K562 (cell line): ENCODE measurements at regions not wholly inside any gene's neighbourhood (a gene's known extent, or its start where the extent isn't known, plus 50 kb on each side); places are given as distances from the start of the nearest gene placed in this dataset.
A peak's percentile ranks its signal among the peaks of the same experiment; 100 is the strongest.

Experiments
- ATF4 ChIP-seq: fragments of 450-650 bp; formaldehyde crosslinking; IDR thresholded peaks from 2 replicates; pipeline ENCODE4 v1.4.0; 2022; ENCODE audit warnings: mild to moderate bottlenecking, moderate library complexity
- ELF4 ChIP-seq: fragments of 450-650 bp; formaldehyde crosslinking; IDR thresholded peaks from 2 replicates; pipeline ENCODE4 v1.4.0; 2022; ENCODE audit warnings: missing genetic modification characterization
- EZH2 ChIP-seq: IDR thresholded peaks from 2 replicates; pipeline ENCODE4 v1.6.1; 2012; ENCODE audit warnings: low read depth, mild to moderate bottlenecking, inconsistent platforms, low read length, borderline replicate concordance
- FOXP4 ChIP-seq: sonication (generic); formaldehyde crosslinking; IDR thresholded peaks from 2 replicates; pipeline ENCODE4 v1.8.0; 2022; ENCODE audit warnings: mild to moderate bottlenecking, missing genetic modification reagents, borderline replicate concordance
- GATAD2A ChIP-seq: fragments of 450-650 bp; IDR thresholded peaks from 2 replicates; pipeline ENCODE4 v1.6.1; 2017
- GTF2E2 ChIP-seq: fragments of 200-800 bp; sonication (Bioruptor generic); IDR thresholded peaks from 2 replicates; pipeline ENCODE4 v1.6.1; 2016; ENCODE audit warnings: missing genetic modification characterization, missing compliant biosample characterization
- HINFP ChIP-seq: fragments of 450-650 bp; conservative IDR thresholded peaks from 2 replicates; pipeline ENCODE4 v1.6.1; 2016; ENCODE audit warnings: missing genetic modification characterization, low read depth, mild to moderate bottlenecking, control low read depth, missing compliant biosample characterization
- JUND ChIP-seq, 2 experiments: IDR thresholded peaks; 2 replicates in 1 of 2; 3 replicates in 1 of 2; pipeline ENCODE4 v1.6.1; 2011; ENCODE audit warnings: borderline replicate concordance in 2 of 2, low read depth in 2 of 2, low read length in 2 of 2, improper control_type of control experiment in 1 of 2, missing biosample characterization in 1 of 2, missing genetic modification characterization in 1 of 2, missing genetic modification reagents in 1 of 2
- NR2C1 ChIP-seq, 2 experiments: fragments of 450-650 bp; IDR thresholded peaks; 2 replicates each; pipeline ENCODE4 v1.6.1; 2017; ENCODE audit warnings: mild to moderate bottlenecking in 2 of 2, antibody characterized with exemption in 1 of 2, inconsistent platforms in 1 of 2, missing compliant biosample characterization in 1 of 2, missing genetic modification characterization in 1 of 2
- RFX5 ChIP-seq: IDR thresholded peaks from 2 replicates; pipeline ENCODE4 v1.6.1; 2011; ENCODE audit warnings: low read depth, mild to moderate bottlenecking, improper control_type of control experiment, low read length
- RREB1 ChIP-seq: fragments of 250-450 bp; sonication (Bioruptor Pico); IDR thresholded peaks from 2 replicates; pipeline ENCODE4 v1.4.0; 2020
- SIN3B ChIP-seq: fragments of 450-650 bp; IDR thresholded peaks from 2 replicates; pipeline ENCODE4 v1.6.1; 2017; ENCODE audit warnings: low read depth, mild to moderate bottlenecking, moderate library complexity
- STAT5A ChIP-seq: IDR thresholded peaks from 2 replicates; pipeline ENCODE4 v1.6.1; 2012; ENCODE audit warnings: low read length, inconsistent platforms, borderline replicate concordance
- ZBED1 ChIP-seq: IDR thresholded peaks from 2 replicates; pipeline ENCODE4 v1.6.1; 2014
- ZFPM2 ChIP-seq: fragments of 250-450 bp; sonication (Bioruptor Pico); IDR thresholded peaks from 2 replicates; pipeline ENCODE4 v1.5.1; 2022; ENCODE audit warnings: mild to moderate bottlenecking
- ZNF584 ChIP-seq: fragments of 200-800 bp; sonication (Bioruptor generic); IDR thresholded peaks from 2 replicates; pipeline ENCODE4 v1.6.1; 2016; ENCODE audit warnings: low read depth, mild to moderate bottlenecking, missing genetic modification characterization, missing compliant biosample characterization
- ZNF79 ChIP-seq: fragments of 250-450 bp; sonication (Bioruptor Pico); IDR thresholded peaks from 2 replicates; pipeline ENCODE4 v1.4.0; 2020; ENCODE audit warnings: low read depth, mild to moderate bottlenecking, moderate library complexity

- TF ChIP-seq NR2C1 (IDR thresholded peaks at IDR 0.05), result no peak
- peak; percentile 44; the same call in 1 of the 2 replicates for TF ChIP-seq NR2C1 (tag; IDR thresholded peaks at IDR 0.05)
- no peak for TF ChIP-seq ZNF79
- peak; percentile 80; the same call in 1 of the 2 replicates for TF ChIP-seq RFX5
- no peak for TF ChIP-seq ZNF584
- no peak for TF ChIP-seq HINFP (tag)
- TF ChIP-seq ELF4 (CRISPR knock-in tag), result peak; percentile 99
- peak; percentile 75 for TF ChIP-seq JUND (IDR thresholded peaks at IDR 0.05; ENCODE audit: borderline replicate concordance, low read depth, low read length)
- no peak; the same call in 2 of the 3 replicates for TF ChIP-seq JUND (tag; IDR thresholded peaks at IDR 0.05; ENCODE audit: borderline replicate concordance, low read depth, low read length)
- peak; percentile 85 for TF ChIP-seq STAT5A
- TF ChIP-seq ATF4 (CRISPR knock-in tag), result peak; percentile 64; the same call in 1 of the 2 replicates
- TF ChIP-seq GATAD2A, result 0 out of 2 replicates have a peak, but pooled peaks have one; percentile 50
- TF ChIP-seq ZFPM2, result 0 out of 2 replicates have a peak, but pooled peaks have one; percentile 86
- peak; percentile 100 for TF ChIP-seq GTF2E2 (tag)
- no peak for TF ChIP-seq SIN3B
- no peak for TF ChIP-seq RREB1
- 0 out of 2 replicates have a peak, but pooled peaks have one; percentile 23 for TF ChIP-seq FOXP4
- TF ChIP-seq ZBED1, result peak; percentile 100
- TF ChIP-seq EZH2, result no peak
Observed at GRCh38 chr2:121075006-121075551, 209.9 kb downstream of the TFCP2L1 start (continued).
